GM19452 (cell line): ENCODE measurements at regions not wholly inside any gene's neighbourhood (a gene's known extent, or its start where the extent isn't known, plus 50 kb on each side); places are given as distances from the start of the nearest gene placed in this dataset.

Experiments used
- ATAC-seq: cut with Tn5 transposase; IDR thresholded peaks from one replicate; pipeline ENCODE4 v1.9.1; 2021; ENCODE audit not compliant: unreplicated experiment

GRCh38 chr6:91672201-91672600, 1085.3 kb upstream of the MAP3K7 start:
- ATAC-seq: no peak

DNA sequence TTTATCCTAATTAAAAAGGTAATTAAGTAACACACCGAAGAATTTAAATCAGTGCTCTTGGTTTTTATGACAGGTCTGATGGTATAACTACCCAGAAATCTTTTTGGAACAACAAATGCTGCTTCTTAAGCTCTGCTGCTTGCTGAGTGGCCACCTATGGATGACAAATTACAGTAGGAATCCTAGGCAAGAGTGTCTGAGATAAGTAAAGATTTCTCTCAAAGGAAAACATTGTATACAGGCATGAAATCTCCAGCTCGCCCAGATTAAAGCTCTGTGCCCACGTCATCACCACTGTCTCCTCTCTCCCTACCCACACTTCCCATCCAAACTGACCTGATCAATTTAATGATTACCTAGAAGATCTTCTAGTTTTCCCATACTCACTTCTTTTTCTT, 1083.0 kb upstream of the MAP3K7 start:
- no peak for ATAC-seq

- ATAC-seq: no peak
These were observed 1082.4 kb upstream of the MAP3K7 start for GRCh38 chr6:91669154-91669870.

- no peak for ATAC-seq
These were observed 1080.7 kb upstream of the MAP3K7 start for GRCh38 chr6:91667596-91667995.

DNA sequence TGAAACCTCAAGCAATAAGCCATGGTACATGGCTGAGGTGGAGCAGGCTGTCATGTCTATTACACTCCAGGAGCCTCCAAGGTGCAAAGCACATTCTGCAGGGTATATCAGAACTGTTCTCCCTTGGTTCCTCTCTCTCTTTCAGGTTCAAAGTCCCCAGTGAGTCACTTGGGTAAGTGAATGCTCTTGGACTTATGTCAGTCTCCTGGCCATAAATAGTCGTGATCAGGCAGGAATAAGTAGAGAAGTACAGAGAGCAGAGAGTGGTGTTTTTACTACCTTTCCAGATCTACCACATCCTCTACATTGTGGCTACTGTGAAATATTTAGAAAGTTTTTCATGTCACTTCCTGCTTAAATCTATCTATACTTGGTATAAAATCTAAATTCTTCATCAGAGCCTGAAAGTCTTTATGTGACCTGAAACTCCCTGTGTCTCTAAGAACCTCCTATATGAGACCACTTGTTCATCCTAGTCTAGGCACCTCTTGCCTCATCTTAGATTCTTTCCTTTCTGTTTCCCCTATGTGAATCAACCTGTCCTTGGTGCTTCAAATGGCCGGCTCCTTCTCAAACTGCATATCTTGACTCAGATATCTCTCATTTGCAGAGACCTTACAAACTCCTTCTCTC, 1077.6 kb upstream of the MAP3K7 start:
- ATAC-seq: peak; percentile 76

DNA sequence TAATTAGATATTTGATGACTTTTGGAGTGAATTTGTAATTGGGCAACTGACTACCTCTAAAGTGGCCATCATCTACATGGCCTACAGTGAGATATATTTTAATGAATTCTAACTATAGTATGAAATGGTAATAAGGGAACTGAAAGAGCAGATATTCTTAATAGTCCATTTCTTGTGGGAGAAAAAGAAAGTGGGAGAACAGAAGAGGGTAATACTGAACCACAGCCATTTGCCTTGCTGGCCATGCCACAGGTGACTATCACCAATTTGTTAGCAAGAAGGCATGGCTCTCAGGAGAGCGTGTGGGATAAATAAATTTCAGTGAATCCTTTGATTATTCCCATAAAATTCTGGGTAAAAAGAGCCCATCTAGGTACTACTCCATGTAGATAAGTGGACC, 1074.0 kb upstream of the MAP3K7 start:
- no peak for ATAC-seq

- no peak for ATAC-seq
These were observed 1073.0 kb upstream of the MAP3K7 start for GRCh38 chr6:91659891-91660290.

GRCh38 chr6:91654793-91655192, 1067.9 kb upstream of the MAP3K7 start:
- ATAC-seq: no peak

GRCh38 chr6:91654357-91654756, 1067.5 kb upstream of the MAP3K7 start:
- no peak for ATAC-seq

DNA sequence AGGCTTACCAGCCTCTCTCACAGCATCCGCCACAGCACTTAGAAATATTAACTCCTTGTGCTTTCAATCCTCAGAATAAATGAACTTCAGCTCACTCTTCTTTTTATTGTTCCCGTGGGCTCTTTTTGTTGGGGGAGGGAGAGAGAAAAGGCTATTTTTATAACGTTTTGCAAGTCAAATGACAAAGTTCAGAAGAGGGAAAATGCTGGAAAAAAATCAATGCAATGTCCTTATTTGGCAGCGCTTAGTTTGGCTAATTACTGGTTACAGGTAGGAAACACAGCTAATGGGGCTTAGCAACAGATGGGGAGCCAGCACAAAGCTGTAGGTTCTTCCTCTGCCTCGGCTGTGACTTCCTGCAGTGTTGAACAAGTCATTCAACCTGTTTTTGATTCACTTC, 1067.0 kb upstream of the MAP3K7 start:
- ATAC-seq: no peak

GRCh38 chr6:91653076-91653723, 1066.3 kb upstream of the MAP3K7 start:
- ATAC-seq: no peak

- no peak for ATAC-seq
These were observed 1059.8 kb upstream of the MAP3K7 start for GRCh38 chr6:91646649-91647048.

DNA sequence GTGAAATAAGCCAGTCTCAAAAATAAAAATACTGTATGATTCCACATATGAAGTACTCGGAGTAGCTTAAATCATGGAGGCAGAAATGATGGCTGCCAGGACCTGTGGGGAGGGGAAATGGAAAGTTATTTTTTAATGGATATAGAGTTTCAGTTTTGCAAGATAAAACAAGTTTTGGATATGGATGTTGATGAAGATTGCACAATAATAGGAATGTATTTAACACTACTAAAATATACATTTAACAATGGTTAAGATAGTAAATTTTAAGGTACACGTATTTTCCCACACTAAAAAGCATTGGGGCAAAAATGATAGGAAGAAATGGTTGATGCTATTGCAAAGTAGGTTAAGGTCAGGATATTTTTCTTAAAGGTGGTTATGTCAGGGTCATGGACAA, 1058.9 kb upstream of the MAP3K7 start:
- ATAC-seq: no peak

DNA sequence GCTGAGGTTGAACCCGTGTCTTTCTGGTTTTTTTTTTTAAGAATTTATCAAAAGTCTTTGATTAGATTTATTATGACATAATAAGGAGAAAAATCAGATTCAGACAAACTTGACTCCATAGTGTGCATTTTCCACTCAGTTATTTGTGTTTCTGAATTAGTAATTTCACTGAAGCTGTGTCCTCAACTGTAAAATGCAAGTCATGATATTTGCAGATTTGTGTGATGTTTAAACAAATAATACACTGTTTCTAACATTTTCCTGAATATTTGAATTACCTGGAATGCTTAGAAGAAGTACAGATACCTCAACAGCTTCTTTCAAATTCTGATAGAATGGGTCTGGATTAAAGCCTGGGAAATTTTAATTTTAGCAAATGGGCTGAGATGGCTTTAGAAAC, 1050.3 kb upstream of the MAP3K7 start:
- no peak for ATAC-seq

- ATAC-seq: no peak
These were observed 1047.9 kb upstream of the MAP3K7 start for GRCh38 chr6:91634791-91635190.

GRCh38 chr6:91633374-91634111, 1046.7 kb upstream of the MAP3K7 start:
- ATAC-seq: no peak

- no peak for ATAC-seq
These were observed 1045.4 kb upstream of the MAP3K7 start for GRCh38 chr6:91632308-91632707.

DNA sequence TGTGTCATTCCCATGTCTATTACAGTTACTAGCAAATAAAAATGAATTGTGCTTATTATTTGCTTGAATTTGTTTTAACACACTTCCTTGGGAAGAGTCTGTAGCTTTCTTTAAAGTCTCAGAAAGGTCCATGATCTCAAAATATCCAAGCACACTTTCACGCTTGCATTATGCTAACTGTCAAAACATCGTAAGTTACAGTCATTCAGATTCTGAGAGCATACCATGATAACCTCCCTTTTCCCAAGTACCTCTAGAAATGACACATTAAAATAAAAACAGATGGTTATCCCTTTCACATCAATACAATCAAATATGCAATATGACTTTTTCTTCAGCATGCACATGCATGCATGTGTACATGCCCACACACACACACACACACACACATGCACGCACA, 1044.4 kb upstream of the MAP3K7 start:
- ATAC-seq: no peak

GRCh38 chr6:91626911-91627310, 1040.0 kb upstream of the MAP3K7 start:
- no peak for ATAC-seq

DNA sequence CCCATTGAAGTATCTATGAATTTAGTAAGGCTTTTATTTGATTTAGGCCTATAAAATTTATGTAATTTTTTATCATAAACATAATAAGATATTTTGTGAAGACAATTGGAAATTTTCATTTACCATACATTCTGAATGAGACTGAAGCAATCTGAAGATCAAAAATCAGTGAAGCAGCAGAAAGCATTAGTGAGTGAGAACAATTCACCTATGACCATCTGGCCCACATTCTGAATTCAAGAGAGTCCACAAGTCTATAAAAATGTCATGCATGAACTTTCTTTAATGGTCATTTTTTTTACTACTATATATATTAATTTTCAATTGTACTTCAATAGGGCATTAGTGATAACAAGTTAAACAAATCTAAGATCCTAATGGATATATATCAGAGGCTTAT, 1026.6 kb upstream of the MAP3K7 start:
- no peak for ATAC-seq

- no peak for ATAC-seq
These were observed 1024.3 kb upstream of the MAP3K7 start for GRCh38 chr6:91611190-91611589.

GRCh38 chr6:91608428-91608827, 1021.6 kb upstream of the MAP3K7 start:
- no peak for ATAC-seq
